ENCODE measurements at regions not wholly inside any gene's neighbourhood (a gene's known extent, or its start where the extent isn't known, plus 50 kb on each side); places are given as distances from the start of the nearest gene placed in this dataset.

DNA sequence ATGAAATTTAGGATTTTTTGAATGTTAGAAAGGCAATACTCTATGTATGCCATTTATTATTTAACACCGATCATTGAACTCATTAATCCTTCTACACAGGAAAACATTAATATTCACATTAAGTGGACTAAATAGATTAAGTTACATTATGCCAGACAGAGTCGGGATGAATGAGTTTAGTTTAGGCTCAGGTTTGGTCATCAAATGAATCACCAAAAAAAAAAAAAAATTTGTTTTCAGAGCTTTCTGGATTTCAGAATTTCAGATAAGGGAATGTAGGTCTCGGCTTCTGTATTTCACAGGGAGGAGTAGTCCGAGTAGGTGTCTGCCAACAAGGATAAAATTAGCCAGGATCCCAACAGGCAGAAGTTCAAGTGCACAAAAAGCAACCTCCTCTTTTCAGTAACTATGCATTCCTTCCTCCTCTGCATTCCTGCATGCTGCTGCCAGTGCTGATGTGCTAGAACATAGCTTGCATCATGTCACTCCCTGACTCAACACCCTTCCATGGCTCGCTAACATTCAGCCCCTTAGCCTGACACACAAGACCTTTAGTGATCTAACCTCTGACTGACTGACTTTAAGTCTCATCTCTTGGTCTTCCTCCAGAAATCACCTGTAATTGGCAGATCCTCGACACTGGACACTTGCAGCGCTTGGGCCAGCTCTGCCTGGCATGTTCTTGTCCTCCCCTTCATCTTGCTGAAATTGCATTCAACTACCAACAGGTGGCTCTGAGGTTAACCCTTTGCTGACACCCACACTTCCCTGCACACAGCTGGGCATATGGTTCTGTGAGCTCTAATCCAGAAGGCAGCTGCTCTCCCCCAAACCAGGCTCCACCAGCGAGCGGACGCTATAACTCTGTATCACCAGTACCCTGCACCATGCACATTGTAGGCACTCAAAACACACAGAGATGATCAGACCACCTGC, 145.4 kb upstream of the PROK2 start (continued):
- TF ChIP-seq, protein P1, sequence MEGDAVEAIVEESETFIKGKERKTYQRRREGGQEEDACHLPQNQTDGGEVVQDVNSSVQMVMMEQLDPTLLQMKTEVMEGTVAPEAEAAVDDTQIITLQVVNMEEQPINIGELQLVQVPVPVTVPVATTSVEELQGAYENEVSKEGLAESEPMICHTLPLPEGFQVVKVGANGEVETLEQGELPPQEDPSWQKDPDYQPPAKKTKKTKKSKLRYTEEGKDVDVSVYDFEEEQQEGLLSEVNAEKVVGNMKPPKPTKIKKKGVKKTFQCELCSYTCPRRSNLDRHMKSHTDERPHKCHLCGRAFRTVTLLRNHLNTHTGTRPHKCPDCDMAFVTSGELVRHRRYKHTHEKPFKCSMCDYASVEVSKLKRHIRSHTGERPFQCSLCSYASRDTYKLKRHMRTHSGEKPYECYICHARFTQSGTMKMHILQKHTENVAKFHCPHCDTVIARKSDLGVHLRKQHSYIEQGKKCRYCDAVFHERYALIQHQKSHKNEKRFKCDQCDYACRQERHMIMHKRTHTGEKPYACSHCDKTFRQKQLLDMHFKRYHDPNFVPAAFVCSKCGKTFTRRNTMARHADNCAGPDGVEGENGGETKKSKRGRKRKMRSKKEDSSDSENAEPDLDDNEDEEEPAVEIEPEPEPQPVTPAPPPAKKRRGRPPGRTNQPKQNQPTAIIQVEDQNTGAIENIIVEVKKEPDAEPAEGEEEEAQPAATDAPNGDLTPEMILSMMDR (IDR thresholded peaks at IDR 0.05; ENCODE audit: control extremely low read depth in 1 of 3, insufficient read depth in 1 of 3, low read depth in 1 of 3, low read length in 3 of 3): peak; percentile 60 to 87 (median 73)
- TF ChIP-seq ASH2L (IDR thresholded peaks at IDR 0.05; ENCODE audit: low read length): peak; percentile 44
- no peak for TF ChIP-seq JUN (IDR thresholded peaks at IDR 0.05; ENCODE audit: low read depth, low read length)
- TF ChIP-seq SIN3A (conservative IDR thresholded peaks at IDR 0.05 in 1 of 2, IDR thresholded peaks at IDR 0.05 in 1 of 2; ENCODE audit: low read depth in 1 of 2, low read length in 2 of 2): 0 out of 4 replicates have a peak, but pooled peaks of 1 of the 2 experiments have one; percentile 30
- TF ChIP-seq TCF12 (IDR thresholded peaks at IDR 0.05; ENCODE audit: low read depth, low read length): peak; percentile 65; the same call in 1 of the 2 replicates
- TF ChIP-seq CEBPB (IDR thresholded peaks at IDR 0.05; ENCODE audit: low read depth, low read length): peak; percentile 31; the same call in 1 of the 2 replicates

Measured in H1 (cell line).